ENCODE measurements at regions not wholly inside any gene's neighbourhood (a gene's known extent, or its start where the extent isn't known, plus 50 kb on each side); places are given as distances from the start of the nearest gene placed in this dataset.
"Not testable (repeated sequence)": the region's sequence is repeated elsewhere in the genome, so short reads cannot be mapped to it uniquely, and the experiment has no call there.

- no peak for DNase-seq
These were observed 686.1 kb upstream of the IGFBP3 start for GRCh38 chr7:46607176-46607575.

- no peak for DNase-seq
These were observed 685.7 kb upstream of the IGFBP3 start for GRCh38 chr7:46606761-46607160.

- no peak for DNase-seq
These were observed 683.2 kb upstream of the IGFBP3 start for GRCh38 chr7:46604241-46604661.

GRCh38 chr7:46603780-46604179 is 682.7 kb upstream of the IGFBP3 start:
- no peak for DNase-seq

- no peak for DNase-seq
These were observed 682.3 kb upstream of the IGFBP3 start for GRCh38 chr7:46603296-46603752.

- no peak for DNase-seq
These were observed 679.3 kb upstream of the IGFBP3 start for GRCh38 chr7:46600340-46600739.

GRCh38 chr7:46594831-46595230 is 673.8 kb upstream of the IGFBP3 start:
- not testable (repeated sequence) for DNase-seq

GRCh38 chr7:46590918-46591905 is 670.1 kb upstream of the IGFBP3 start:
- peak; percentile 71 for DNase-seq

GRCh38 chr7:46589286-46589685 is 668.2 kb upstream of the IGFBP3 start:
- no peak for DNase-seq

- no peak for DNase-seq
These were observed 665.3 kb upstream of the IGFBP3 start for GRCh38 chr7:46586406-46586805.

GRCh38 chr7:46583656-46584055 is 662.6 kb upstream of the IGFBP3 start:
- no peak for DNase-seq

GRCh38 chr7:46581268-46581667 is 660.2 kb upstream of the IGFBP3 start:
- no peak for DNase-seq

GRCh38 chr7:46580766-46581165 is 659.7 kb upstream of the IGFBP3 start:
- DNase-seq: no peak

- DNase-seq: no peak
These were observed 656.3 kb upstream of the IGFBP3 start for GRCh38 chr7:46577394-46577793.

GRCh38 chr7:46576950-46577349 is 655.9 kb upstream of the IGFBP3 start:
- no peak for DNase-seq

GRCh38 chr7:46572691-46573090 is 651.6 kb upstream of the IGFBP3 start:
- no peak for DNase-seq

- no peak for DNase-seq
These were observed 650.9 kb upstream of the IGFBP3 start for GRCh38 chr7:46571996-46572395.

- peak; percentile 71 for DNase-seq
These were observed 648.0 kb upstream of the IGFBP3 start for GRCh38 chr7:46569133-46569465.

- no peak for DNase-seq
These were observed 647.5 kb upstream of the IGFBP3 start for GRCh38 chr7:46568420-46569132.

- no peak for DNase-seq
These were observed 646.8 kb upstream of the IGFBP3 start for GRCh38 chr7:46567858-46568257.

- DNase-seq: no peak
These were observed 645.2 kb upstream of the IGFBP3 start for GRCh38 chr7:46566097-46566774.

- DNase-seq: no peak
These were observed 644.4 kb upstream of the IGFBP3 start for GRCh38 chr7:46565253-46566096.
